GM21737 (cell line): ENCODE measurements at regions not wholly inside any gene's neighbourhood (a gene's known extent, or its start where the extent isn't known, plus 50 kb on each side); places are given as distances from the start of the nearest gene placed in this dataset.

ENCODE experiments used
- ATAC-seq: cut with Tn5 transposase; IDR thresholded peaks from one replicate; pipeline ENCODE4 v1.9.1; 2021; ENCODE audit warnings: mild to moderate bottlenecking, moderate library complexity; ENCODE audit not compliant: unreplicated experiment

- ATAC-seq, result no peak
Measured at GRCh38 chr7:21140622-21141021, 287.3 kb upstream of the SP4 start.

- ATAC-seq, result no peak
Measured at GRCh38 chr7:21141476-21141875, 286.4 kb upstream of the SP4 start.

- ATAC-seq, result no peak
Measured at GRCh38 chr7:21142081-21142480, 285.8 kb upstream of the SP4 start.

- ATAC-seq, result no peak
Measured at GRCh38 chr7:21146642-21147423, 281.1 kb upstream of the SP4 start.

GRCh38 chr7:21149809-21150208 lies 278.1 kb upstream of the SP4 start:
- ATAC-seq, result no peak

- no peak for ATAC-seq
Measured at GRCh38 chr7:21154614-21155013, 273.3 kb upstream of the SP4 start.

GRCh38 chr7:21159506-21159905 lies 268.4 kb upstream of the SP4 start:
- no peak for ATAC-seq

GRCh38 chr7:21160401-21160800 lies 267.5 kb upstream of the SP4 start:
- no peak for ATAC-seq

- no peak for ATAC-seq
Measured at GRCh38 chr7:21167942-21168341, 259.9 kb upstream of the SP4 start.

GRCh38 chr7:21169667-21170580 lies 258.0 kb upstream of the SP4 start:
- no peak for ATAC-seq

GRCh38 chr7:21172800-21173199 lies 255.1 kb upstream of the SP4 start:
- ATAC-seq, result no peak

- no peak for ATAC-seq
Measured at GRCh38 chr7:21173436-21173835, 254.4 kb upstream of the SP4 start.

GRCh38 chr7:21175714-21176113 lies 252.2 kb upstream of the SP4 start:
- ATAC-seq, result no peak

- no peak for ATAC-seq
Measured at GRCh38 chr7:21184942-21185652, 242.8 kb upstream of the SP4 start.

- no peak for ATAC-seq
Measured at GRCh38 chr7:21185653-21186265, 242.1 kb upstream of the SP4 start.

GRCh38 chr7:21191321-21192073 lies 236.4 kb upstream of the SP4 start:
- no peak for ATAC-seq

GRCh38 chr7:21192657-21193056 lies 235.2 kb upstream of the SP4 start:
- ATAC-seq, result no peak

- ATAC-seq, result no peak
Measured at GRCh38 chr7:21193895-21194294, 234.0 kb upstream of the SP4 start.

GRCh38 chr7:21194936-21195335 lies 232.9 kb upstream of the SP4 start:
- ATAC-seq, result no peak

- ATAC-seq, result no peak
Measured at GRCh38 chr7:21198921-21199320, 229.0 kb upstream of the SP4 start.
